Nephron (organoid): ENCODE measurements at regions not wholly inside any gene's neighbourhood (a gene's known extent, or its start where the extent isn't known, plus 50 kb on each side); places are given as distances from the start of the nearest gene placed in this dataset.
"Not testable (repeated sequence)": the region's sequence is repeated elsewhere in the genome, so short reads cannot be mapped to it uniquely, and the experiment has no call there.

Experiments used
- H3K27ac Mint-ChIP-seq, 3 experiments: 2 replicates each; pipeline ENCODE4 v1.8.0; 2020; ENCODE audit warnings: mixed read lengths in 3 of 3, mild to moderate bottlenecking in 2 of 3, moderate library complexity in 1 of 3
- H3K27me3 Mint-ChIP-seq: 2 replicates; pipeline ENCODE4 v1.8.0; 2021; ENCODE audit warnings: low read depth, mild to moderate bottlenecking, moderate library complexity, mixed read lengths
- H3K36me3 Mint-ChIP-seq: 2 replicates; pipeline ENCODE4 v1.8.0; 2020; ENCODE audit warnings: low read depth, mixed read lengths
- H3K4me1 Mint-ChIP-seq: 2 replicates; pipeline ENCODE4 v1.8.0; 2020; ENCODE audit warnings: mixed read lengths
- H3K4me3 Mint-ChIP-seq, 3 experiments: 2 replicates each; pipeline ENCODE4 v1.8.0; 2020; ENCODE audit warnings: mild to moderate bottlenecking in 3 of 3, mixed read lengths in 3 of 3, moderate library complexity in 2 of 3
- H3K9me3 Mint-ChIP-seq: 2 replicates; pipeline ENCODE4 v1.8.0; 2020; ENCODE audit warnings: mixed read lengths
- CTCF ChIP-seq, 3 experiments: fragments of 200-600 bp; sonication (generic); IDR thresholded peaks; one replicate each; pipeline ENCODE4 v1.5.0; 2021; ENCODE audit warnings: antibody characterized with exemption in 3 of 3; ENCODE audit not compliant: unreplicated experiment in 3 of 3

- H3K27ac Mint-ChIP-seq = no peak overlapping the region
- H3K27me3 Mint-ChIP-seq = peaks cover 59% of the 10 kb centered on the region
- no peaks in the 10 kb centered on the region for H3K9me3 Mint-ChIP-seq
- no peaks in the 10 kb centered on the region for H3K36me3 Mint-ChIP-seq
- no peak for TF ChIP-seq CTCF (IDR thresholded peaks at IDR 0.05; ENCODE audit: unreplicated experiment in 3 of 3)
- H3K4me3 Mint-ChIP-seq = no peak overlapping the region
- H3K4me1 Mint-ChIP-seq = no peaks in the 10 kb centered on the region
Measured at GRCh38 chr1:4130096-4130495, 230.0 kb upstream of the C1orf174 start.

- H3K4me1 Mint-ChIP-seq = no peaks in the 10 kb centered on the region
- no peaks in the 10 kb centered on the region for H3K9me3 Mint-ChIP-seq
- TF ChIP-seq CTCF (IDR thresholded peaks at IDR 0.05; ENCODE audit: unreplicated experiment in 3 of 3) = no peak
- H3K4me3 Mint-ChIP-seq = no peak overlapping the region
- H3K36me3 Mint-ChIP-seq = no peaks in the 10 kb centered on the region
- peaks cover 66% of the 10 kb centered on the region for H3K27me3 Mint-ChIP-seq
- H3K27ac Mint-ChIP-seq = no peak overlapping the region
Measured at GRCh38 chr1:4131734-4132133, 231.7 kb upstream of the C1orf174 start.

- Mint-ChIP-seq H3K27me3 (peaks cover 59% of the 10 kb centered on the region), H3K4me1 (no peaks in the 10 kb centered on the region), H3K4me3 (peak overlapping the region in 1 of 3 experiments; percentile 18), H3K9me3 (no peaks in the 10 kb centered on the region), H3K27ac (peak overlapping the region in 1 of 3 experiments; percentile 81), H3K36me3 (no peaks in the 10 kb centered on the region)
- no peak for TF ChIP-seq CTCF (IDR thresholded peaks at IDR 0.05; ENCODE audit: unreplicated experiment in 3 of 3)
Measured at GRCh38 chr1:4132352-4133296, 232.6 kb upstream of the C1orf174 start.

GRCh38 chr1:4133297-4133938 is 233.3 kb upstream of the C1orf174 start:
- Mint-ChIP-seq H3K4me3 (peak overlapping the region in 1 of 3 experiments; percentile 38), H3K4me1 (peaks cover 7% of the 10 kb centered on the region), H3K27ac (peak overlapping the region in 1 of 3 experiments; percentile 81), H3K36me3 (no peaks in the 10 kb centered on the region), H3K9me3 (no peaks in the 10 kb centered on the region), H3K27me3 (peaks cover 60% of the 10 kb centered on the region)
- no peak for TF ChIP-seq CTCF (IDR thresholded peaks at IDR 0.05; ENCODE audit: unreplicated experiment in 3 of 3)

GRCh38 chr1:4133939-4134321 is 233.9 kb upstream of the C1orf174 start:
- Mint-ChIP-seq H3K4me1 (peaks cover 10% of the 10 kb centered on the region), H3K9me3 (no peaks in the 10 kb centered on the region), H3K36me3 (no peaks in the 10 kb centered on the region), H3K27ac (peak overlapping the region in 1 of 3 experiments; percentile 81), H3K27me3 (peaks cover 65% of the 10 kb centered on the region), H3K4me3 (peak overlapping the region in 1 of 3 experiments; percentile 38)
- TF ChIP-seq CTCF (IDR thresholded peaks at IDR 0.05; ENCODE audit: unreplicated experiment in 3 of 3) = no peak

- not testable (repeated sequence) for H3K4me3 Mint-ChIP-seq, H3K36me3 Mint-ChIP-seq, H3K27ac Mint-ChIP-seq, H3K9me3 Mint-ChIP-seq, H3K4me1 Mint-ChIP-seq
- H3K27me3 Mint-ChIP-seq = peaks cover 61% of the 10 kb centered on the region
Measured at GRCh38 chr1:4135853-4136252, 235.8 kb upstream of the C1orf174 start.
